ENCODE measurements at regions not wholly inside any gene's neighbourhood (a gene's known extent, or its start where the extent isn't known, plus 50 kb on each side); places are given as distances from the start of the nearest gene placed in this dataset.

DNA sequence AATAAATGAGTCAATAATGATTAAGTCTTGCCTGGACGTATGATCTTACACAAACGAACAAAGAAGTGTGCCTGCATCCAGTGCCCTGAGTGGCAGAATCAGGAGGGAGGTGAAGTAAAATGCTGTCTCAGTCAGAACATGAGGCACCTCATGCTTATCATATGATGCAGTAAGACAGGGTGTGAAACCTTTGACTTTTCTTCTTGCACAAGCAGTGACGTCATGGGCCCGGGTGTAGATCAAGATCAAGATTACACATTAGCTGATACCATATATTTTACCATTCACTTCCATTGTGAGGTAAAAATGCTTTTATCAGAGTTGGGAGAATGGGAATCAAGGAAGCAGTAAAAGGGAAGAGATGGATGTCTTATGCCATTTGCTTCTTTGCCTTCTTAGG, 291.6 kb upstream of the PLSCR5 start:
- TF ChIP-seq, protein P1, sequence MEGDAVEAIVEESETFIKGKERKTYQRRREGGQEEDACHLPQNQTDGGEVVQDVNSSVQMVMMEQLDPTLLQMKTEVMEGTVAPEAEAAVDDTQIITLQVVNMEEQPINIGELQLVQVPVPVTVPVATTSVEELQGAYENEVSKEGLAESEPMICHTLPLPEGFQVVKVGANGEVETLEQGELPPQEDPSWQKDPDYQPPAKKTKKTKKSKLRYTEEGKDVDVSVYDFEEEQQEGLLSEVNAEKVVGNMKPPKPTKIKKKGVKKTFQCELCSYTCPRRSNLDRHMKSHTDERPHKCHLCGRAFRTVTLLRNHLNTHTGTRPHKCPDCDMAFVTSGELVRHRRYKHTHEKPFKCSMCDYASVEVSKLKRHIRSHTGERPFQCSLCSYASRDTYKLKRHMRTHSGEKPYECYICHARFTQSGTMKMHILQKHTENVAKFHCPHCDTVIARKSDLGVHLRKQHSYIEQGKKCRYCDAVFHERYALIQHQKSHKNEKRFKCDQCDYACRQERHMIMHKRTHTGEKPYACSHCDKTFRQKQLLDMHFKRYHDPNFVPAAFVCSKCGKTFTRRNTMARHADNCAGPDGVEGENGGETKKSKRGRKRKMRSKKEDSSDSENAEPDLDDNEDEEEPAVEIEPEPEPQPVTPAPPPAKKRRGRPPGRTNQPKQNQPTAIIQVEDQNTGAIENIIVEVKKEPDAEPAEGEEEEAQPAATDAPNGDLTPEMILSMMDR (IDR thresholded peaks at IDR 0.05; ENCODE audit: insufficient read depth, low read depth, low read length, missing control alignments): no peak
- no peak for DNase-seq (ENCODE audit: low read depth)
- no peak overlapping the region for H3K4me3 ChIP-seq (ENCODE audit: low read depth, low read length)

DNA sequence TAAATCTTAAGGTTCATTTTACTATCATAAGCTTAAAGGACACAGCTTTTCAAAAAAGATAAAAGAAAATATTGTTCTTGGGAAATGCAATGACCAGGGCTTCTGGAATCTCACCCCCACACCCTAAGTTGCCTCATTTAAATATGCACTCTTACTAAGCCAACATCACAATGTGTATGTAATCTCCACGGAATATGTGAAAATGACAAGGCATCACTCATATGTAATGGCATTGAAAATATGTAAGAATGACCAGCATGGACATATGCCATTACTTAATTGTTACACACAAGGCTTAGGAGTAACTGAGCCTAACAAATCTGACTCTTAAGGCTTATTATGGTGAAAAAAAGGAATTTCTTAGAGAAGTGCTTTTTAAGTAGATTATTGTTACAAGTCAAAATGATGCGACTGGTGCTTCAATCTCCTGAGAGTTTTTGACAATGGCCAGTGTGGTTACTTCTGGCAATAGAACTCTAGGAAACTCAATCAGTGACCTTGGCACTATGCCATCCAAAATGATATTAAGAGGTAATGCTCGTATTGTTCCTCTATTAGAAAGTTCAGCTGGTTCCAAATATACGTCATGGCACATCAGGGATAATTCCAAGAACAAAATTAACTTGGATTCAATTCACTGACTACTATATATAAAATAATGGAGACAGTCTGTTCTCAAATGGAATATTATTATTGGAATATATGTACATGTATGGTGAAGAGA, 290.0 kb upstream of the PLSCR5 start:
- TF ChIP-seq, protein P1 (IDR thresholded peaks at IDR 0.05; ENCODE audit: insufficient read depth, low read depth, low read length, missing control alignments): no peak
- DNase-seq (ENCODE audit: low read depth): no peak

DNA sequence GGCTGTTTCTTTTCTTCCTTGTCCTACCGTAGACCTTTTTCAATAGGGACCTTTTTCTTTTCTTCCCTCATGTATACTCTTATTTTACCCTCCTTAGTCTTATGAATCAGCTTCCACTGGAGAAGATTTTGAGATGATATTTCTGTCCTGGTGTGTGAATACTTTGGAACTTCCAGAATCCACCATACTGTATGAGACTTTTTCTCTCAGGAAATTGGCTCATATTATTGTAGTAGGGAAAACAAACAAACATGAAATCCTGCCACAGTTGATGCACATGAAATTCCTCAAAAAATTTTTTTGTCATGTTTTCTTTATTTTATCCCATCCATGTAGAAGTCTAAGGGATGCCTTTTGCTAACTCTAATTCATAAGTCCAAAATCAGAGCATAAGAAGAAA, 289.3 kb upstream of the PLSCR5 start:
- H3K4me3 ChIP-seq (ENCODE audit: low read depth, low read length): no peak overlapping the region
- TF ChIP-seq, protein P1 (IDR thresholded peaks at IDR 0.05; ENCODE audit: insufficient read depth, low read depth, low read length, missing control alignments): no peak
- DNase-seq (ENCODE audit: low read depth): no peak

More for the DNA sequence above, 290.0 kb upstream of the PLSCR5 start:
- H3K4me3 ChIP-seq (ENCODE audit: low read depth, low read length): no peak overlapping the region

DNA sequence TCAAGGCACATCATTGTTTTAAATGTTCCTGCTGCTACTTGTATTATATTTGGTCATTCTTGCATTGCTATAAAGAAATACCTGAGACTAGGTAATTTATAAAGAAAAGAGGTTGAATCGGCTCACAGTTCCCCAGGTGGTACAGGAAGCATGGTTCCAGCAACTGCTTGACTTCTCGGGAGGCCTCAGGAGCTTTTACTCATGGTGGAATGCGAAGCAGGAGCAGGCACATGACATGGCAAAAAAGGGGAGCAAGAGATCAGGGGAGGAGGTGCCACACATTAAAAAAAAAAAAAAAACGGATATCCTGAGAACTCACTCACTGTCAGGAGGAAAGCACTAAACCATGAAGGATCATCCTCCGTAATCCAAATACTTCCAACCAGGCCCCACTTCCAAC, 286.9 kb upstream of the PLSCR5 start:
- TF ChIP-seq, protein P1 (IDR thresholded peaks at IDR 0.05; ENCODE audit: insufficient read depth, low read depth, low read length, missing control alignments): no peak
- no peak overlapping the region for H3K4me3 ChIP-seq (ENCODE audit: low read depth, low read length)
- no peak for DNase-seq (ENCODE audit: low read depth)

DNA sequence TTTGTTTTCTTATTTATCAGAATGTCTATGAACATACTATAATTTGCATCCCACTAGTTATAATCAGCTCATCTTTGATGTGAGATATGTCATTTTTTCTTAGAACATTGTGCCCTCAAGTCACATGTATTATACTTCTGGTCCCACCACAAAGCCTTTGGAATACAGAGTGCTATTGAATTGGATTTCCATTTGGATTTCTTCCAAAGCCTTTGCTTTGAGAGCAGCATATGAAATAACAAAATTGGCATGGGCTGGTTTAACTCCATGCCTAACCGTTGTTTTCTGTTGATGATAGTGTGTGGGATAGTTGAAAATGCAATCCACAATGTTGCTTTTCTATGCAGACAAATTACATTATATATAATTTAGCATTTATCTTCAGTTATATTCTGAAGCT, 284.5 kb upstream of the PLSCR5 start:
- no peak for DNase-seq (ENCODE audit: low read depth)
- no peak overlapping the region for H3K4me3 ChIP-seq (ENCODE audit: low read depth, low read length)
- TF ChIP-seq, protein P1 (IDR thresholded peaks at IDR 0.05; ENCODE audit: insufficient read depth, low read depth, low read length, missing control alignments): no peak

DNA sequence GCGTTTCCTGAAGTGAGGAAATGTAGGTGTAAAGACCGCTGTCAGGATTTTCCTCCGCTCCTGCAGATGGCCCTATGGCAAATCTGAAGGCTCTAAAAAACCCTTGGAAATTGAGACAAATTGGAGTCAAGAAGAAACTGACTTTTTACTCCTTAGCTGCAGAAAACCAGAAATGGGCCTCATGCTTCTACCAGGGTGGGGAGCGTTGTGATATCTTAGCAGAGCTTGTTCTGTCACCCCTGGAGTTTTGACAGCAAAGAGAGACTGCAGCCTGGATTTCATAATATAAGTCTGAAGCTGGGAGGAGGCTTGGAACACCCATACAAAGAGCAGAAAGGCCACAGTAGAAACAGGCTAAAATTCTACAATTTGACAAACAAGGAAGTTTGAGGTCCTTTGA, 283.0 kb upstream of the PLSCR5 start:
- TF ChIP-seq, protein P1 (IDR thresholded peaks at IDR 0.05; ENCODE audit: insufficient read depth, low read depth, low read length, missing control alignments): no peak
- H3K4me3 ChIP-seq (ENCODE audit: low read depth, low read length): no peak overlapping the region
- no peak for DNase-seq (ENCODE audit: low read depth)

DNA sequence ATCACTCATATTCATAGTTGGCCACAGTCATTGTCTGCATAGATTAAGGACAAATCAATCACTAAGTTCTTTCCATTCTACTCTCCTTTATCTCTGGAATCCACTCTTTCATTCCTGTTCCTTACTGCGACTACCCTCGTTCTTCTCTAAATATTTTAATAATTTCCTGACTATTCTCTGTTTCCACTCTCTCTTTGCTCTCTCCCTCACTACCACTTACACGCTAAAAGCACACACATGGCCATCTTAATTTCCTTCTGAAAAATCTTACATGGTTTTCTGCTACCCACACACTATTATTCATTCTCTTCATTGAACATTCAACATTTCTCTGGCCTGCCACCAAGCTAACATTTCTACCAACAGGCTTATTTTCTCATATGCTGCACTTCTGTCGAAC, 279.6 kb upstream of the PLSCR5 start:
- no peak for DNase-seq (ENCODE audit: low read depth)
- TF ChIP-seq, protein P1 (IDR thresholded peaks at IDR 0.05; ENCODE audit: insufficient read depth, low read depth, low read length, missing control alignments): no peak
- H3K4me3 ChIP-seq (ENCODE audit: low read depth, low read length): no peak overlapping the region

Measured in GM12865 (cell line).